ENCODE measurements at regions not wholly inside any gene's neighbourhood (a gene's known extent, or its start where the extent isn't known, plus 50 kb on each side); places are given as distances from the start of the nearest gene placed in this dataset.
A peak's percentile ranks its signal among the peaks of the same experiment; 100 is the strongest.

- no peak for TF ChIP-seq CTCF (IDR thresholded peaks at IDR 0.05; ENCODE audit: insufficient read depth, low read depth, low read length, missing control alignments)
- peak; percentile 22 for DNase-seq (ENCODE audit: low read depth)
- no peak overlapping the region for H3K4me3 ChIP-seq (ENCODE audit: low read length)
These were observed 699.9 kb downstream of the FRK start for GRCh38 chr6:115360602-115361325.

GRCh38 chr6:115358616-115359015 lies 702.1 kb downstream of the FRK start:
- no peak for TF ChIP-seq CTCF (IDR thresholded peaks at IDR 0.05; ENCODE audit: insufficient read depth, low read depth, low read length, missing control alignments)
- peak; percentile 22 for DNase-seq (ENCODE audit: low read depth)
- no peak overlapping the region for H3K4me3 ChIP-seq (ENCODE audit: low read length)

- no peak overlapping the region for H3K4me3 ChIP-seq (ENCODE audit: low read length)
- no peak for DNase-seq (ENCODE audit: low read depth)
- TF ChIP-seq CTCF (IDR thresholded peaks at IDR 0.05; ENCODE audit: insufficient read depth, low read depth, low read length, missing control alignments) = no peak
These were observed 704.3 kb downstream of the FRK start for GRCh38 chr6:115356371-115356770.

- TF ChIP-seq CTCF (IDR thresholded peaks at IDR 0.05; ENCODE audit: insufficient read depth, low read depth, low read length, missing control alignments) = no peak
- H3K4me3 ChIP-seq (ENCODE audit: low read length) = no peak overlapping the region
- peak; percentile 94 for DNase-seq (ENCODE audit: low read depth)
These were observed 737.7 kb downstream of the FRK start for GRCh38 chr6:115323001-115323400.

- DNase-seq (ENCODE audit: low read depth) = peak; percentile 50
- no peak for TF ChIP-seq CTCF (IDR thresholded peaks at IDR 0.05; ENCODE audit: insufficient read depth, low read depth, low read length, missing control alignments)
- no peak overlapping the region for H3K4me3 ChIP-seq (ENCODE audit: low read length)
These were observed 740.9 kb downstream of the FRK start for GRCh38 chr6:115319823-115320222.

- no peak overlapping the region for H3K4me3 ChIP-seq (ENCODE audit: low read length)
- TF ChIP-seq CTCF (IDR thresholded peaks at IDR 0.05; ENCODE audit: insufficient read depth, low read depth, low read length, missing control alignments) = no peak
- DNase-seq (ENCODE audit: low read depth) = no peak
These were observed 750.5 kb downstream of the FRK start for GRCh38 chr6:115310156-115310555.

GRCh38 chr6:115302731-115303130 lies 758.0 kb downstream of the FRK start:
- TF ChIP-seq CTCF (IDR thresholded peaks at IDR 0.05; ENCODE audit: insufficient read depth, low read depth, low read length, missing control alignments) = no peak
- DNase-seq (ENCODE audit: low read depth) = no peak
- H3K4me3 ChIP-seq (ENCODE audit: low read length) = no peak overlapping the region
